Dedifferentiated amniotic fluid mesenchymal stem cell (primary cell): ENCODE measurements at regions not wholly inside any gene's neighbourhood (a gene's known extent, or its start where the extent isn't known, plus 50 kb on each side); places are given as distances from the start of the nearest gene placed in this dataset.
"Not testable (repeated sequence)": the region's sequence is repeated elsewhere in the genome, so short reads cannot be mapped to it uniquely, and the experiment has no call there.

Experiments used
- DNase-seq: peaks from one replicate; pipeline ENCODE4 v3.0.0-alpha.2; 2016; ENCODE audit errors: extremely low spot score

DNA sequence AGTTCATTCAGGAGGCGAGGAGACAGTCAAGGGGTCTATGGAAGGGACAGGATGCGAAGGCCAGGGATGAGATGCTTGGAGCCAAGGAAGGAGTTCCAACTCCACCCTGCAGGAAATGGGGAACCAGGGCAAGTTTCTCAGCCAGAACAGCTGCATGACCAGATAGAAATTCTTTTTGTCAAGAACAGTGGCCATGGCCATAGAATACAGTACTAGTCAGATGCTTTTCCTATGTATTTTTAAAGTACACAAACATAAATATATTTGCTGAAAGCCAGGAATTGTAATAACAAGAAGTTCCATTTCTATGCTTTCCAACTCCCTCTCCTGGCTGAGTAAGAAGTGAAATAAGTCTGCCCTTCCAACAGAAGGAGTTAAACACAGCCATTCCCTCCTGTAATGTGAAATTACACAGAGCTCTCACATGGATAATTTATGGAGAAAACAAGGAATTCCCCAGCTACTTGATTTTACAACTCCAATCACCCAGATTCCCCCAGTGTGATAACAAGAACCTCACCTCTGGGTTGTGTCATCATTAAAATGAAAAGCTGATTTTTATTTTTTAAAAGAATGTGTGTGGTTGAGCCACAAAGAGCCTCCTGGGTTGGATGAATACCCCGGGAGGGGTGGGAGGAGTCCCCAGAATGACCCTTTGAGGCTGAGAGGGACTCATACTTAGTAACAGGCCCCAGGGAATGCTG, 124.6 kb upstream of the ARHGEF3 start:
- no peak for DNase-seq

DNA sequence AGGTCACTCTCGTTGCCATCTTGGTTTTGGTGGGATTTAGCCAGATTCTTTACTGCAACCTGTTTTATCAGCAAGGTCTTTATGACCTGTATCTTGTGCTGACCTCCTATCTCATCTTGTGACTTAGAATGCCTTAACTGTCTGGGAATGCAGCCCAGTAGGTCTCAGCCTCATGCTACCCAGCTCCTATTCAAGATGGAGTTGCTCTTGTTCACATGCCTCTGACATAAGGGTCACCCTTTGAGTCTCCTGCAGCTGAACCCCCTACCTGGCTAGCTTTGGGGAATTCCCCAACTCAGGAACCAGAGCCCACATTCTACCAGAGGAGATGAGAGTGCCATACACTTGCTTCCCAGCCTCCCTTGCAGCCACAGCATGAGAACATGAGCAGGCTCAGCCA, 123.0 kb upstream of the ARHGEF3 start:
- not testable (repeated sequence) for DNase-seq

DNA sequence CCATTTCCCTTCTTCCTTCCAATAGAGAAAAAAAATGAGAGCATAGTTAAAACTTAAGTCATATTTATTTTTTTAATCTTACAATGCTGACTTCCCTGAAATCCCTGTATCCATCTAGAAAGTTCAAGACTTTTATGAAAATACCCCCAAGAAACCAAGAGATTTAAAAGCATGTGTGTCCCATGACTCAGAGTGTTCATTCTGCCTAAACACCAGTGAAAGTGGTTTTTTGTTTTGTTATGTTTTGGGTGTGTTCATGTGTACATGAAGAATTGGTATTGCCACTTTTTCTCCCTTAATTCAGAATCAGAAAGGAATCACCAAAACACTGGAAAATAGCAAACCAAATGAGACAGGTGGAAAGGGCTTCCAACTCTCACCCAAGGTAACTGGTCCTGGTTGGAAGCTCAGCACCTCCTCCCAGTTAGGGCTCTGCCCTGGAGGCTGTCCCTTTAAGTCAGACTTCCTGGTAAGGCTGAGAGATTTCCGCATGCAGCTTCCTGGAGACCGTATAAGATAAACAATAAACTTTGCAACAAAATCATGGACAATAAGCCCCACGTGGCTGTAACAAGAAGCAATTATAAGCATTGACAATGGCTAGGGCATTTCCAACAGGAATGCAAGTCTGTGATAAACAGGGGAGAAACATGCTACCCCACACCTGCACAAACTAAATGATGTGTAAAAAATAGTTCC, 121.9 kb upstream of the ARHGEF3 start:
- no peak for DNase-seq

DNA sequence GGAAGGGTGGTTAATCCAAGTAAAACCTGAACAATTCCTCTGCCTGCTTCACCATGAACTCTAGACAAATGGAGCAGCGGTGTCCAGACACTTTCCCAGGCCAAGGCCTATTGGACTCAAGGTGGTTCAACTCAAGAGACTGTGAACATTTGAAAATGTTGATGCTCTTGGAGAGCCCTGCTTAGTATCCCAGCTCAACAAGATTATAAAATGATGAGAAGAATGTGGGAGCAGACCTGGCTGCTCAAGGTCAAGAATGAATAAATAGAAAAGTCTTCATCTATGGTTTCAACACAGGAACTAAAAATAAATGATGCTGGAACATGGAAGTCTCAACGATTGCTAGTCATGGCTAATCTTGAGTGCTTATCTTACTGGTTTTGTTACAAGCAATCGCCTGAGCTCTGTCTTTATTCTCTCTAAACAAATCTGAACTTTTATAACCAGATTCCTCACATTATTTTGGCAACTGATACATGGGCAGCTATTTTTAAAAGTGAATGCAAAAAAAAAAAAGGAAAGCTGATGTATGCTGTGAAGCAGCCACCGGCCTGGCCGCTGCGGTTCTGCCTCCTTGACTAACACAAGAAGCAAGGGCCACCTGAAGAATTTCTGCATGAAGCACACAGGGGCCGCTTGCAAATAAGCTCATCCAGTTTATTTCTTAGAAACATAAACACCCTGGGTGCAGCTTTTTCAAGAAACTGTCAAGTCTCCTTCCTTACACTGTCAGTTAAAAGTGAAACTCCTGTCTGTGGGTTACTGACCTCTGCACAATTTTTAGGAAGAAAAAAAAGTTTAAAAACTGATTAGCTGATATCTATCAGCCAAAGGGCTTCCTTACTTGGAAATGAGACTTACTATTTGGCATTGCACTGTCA, 120.1 kb upstream of the ARHGEF3 start:
- no peak for DNase-seq

DNA sequence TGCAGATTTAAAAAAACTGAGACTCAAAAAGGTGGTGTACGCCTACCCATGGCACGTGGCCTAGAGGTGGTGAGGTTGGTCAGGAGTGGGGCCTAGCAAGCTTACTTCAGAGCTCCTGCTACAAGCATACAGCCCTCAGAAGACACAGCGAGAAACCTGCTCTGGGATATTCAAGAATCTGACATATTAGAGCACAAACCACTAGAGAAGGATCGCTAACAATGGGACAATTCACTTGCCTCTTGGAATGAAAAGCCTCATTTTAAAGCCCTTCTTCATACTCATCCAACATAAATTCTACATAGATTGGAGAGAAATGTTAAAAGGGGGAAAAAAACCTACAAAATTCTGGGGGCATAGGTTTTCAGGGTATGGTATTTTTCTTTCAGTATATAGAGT, 118.0 kb upstream of the ARHGEF3 start:
- DNase-seq, result no peak

DNA sequence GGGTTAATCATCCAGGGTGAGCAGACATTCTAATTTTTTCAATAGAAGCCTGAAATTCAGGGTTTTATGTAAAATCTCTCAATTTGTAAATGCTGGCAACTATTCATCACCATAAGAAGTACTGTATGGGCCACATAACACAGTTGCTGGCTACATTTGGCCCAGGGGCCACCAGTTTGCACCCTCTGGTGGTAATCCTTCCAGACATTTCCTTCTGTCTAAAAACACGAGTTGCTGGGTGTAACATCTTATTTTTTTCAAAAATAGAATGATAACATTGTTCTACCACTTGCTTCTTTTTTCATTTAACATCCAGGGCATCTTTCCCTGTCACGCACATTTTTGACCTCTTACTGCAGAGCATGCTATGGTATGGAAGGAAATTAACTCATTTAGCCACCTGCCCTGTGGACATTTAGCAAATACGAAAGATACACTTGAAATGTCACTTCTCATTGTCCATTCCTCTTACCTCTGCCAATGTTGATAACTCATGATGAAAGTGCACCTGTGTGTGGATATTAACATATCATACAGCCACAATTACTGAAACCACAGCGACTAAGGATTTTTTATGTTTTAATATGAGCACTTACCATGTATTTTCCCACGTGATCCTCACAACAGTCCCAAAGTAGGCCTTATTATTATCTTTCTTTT, 117.5 kb upstream of the ARHGEF3 start:
- no peak for DNase-seq

DNA sequence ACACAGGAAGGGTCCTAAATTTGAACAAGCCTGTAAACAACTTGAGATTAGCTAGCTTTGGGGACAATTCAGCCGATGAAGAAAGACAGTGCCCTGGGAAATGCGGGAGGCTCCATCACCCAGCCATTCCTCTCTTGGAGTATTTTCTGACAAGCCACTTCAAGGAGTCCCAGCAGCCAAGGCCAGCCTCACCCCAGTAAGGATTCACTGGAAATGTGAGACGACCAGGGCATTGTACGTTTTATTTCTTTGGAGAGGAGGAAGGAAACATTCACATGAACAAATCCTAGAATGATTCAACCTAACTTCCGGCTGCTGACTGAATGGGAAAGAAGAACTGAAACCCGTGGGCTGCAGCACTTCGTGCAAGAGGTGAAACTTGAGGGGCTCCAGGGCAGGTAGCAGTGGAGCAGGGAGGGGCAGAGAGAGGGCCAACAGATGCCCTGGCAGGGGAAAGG, 116.4 kb upstream of the ARHGEF3 start:
- DNase-seq, result no peak

DNA sequence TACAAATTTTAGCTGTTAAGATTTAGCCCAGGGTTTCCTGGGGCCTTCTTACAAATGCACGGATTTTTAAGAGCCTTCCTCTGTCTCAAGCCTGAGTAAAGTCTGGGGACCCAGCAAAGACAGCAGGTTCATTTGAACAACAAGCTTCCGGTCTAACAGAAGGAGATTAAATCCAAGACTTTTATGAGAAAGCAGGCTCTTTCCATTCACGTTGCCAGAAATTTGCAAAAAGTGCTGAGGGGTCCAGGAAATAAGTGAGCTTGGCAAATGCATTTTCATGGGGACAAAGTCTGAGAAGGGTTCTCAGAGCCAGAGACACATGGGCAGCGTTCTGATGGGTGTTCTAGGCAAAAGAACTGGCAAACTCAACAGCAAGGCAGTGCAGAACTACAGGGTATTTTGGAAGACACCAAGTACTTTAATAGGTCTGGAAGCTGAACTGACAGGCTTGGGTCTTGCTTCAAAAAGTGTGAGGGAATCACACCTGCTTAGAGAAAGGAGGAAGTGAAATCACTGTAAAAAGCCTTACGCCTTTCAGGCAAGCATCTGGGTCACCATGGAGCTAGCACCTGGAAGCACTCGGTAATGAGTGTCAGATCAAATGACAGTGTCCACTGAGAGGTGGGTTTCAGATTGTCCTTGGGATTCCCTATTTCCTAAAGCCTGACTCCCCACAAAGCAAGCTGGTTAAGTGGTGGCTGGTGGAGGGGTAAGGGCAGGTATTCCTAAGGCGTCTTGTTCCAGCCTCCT, 115.8 kb upstream of the ARHGEF3 start:
- no peak for DNase-seq

DNA sequence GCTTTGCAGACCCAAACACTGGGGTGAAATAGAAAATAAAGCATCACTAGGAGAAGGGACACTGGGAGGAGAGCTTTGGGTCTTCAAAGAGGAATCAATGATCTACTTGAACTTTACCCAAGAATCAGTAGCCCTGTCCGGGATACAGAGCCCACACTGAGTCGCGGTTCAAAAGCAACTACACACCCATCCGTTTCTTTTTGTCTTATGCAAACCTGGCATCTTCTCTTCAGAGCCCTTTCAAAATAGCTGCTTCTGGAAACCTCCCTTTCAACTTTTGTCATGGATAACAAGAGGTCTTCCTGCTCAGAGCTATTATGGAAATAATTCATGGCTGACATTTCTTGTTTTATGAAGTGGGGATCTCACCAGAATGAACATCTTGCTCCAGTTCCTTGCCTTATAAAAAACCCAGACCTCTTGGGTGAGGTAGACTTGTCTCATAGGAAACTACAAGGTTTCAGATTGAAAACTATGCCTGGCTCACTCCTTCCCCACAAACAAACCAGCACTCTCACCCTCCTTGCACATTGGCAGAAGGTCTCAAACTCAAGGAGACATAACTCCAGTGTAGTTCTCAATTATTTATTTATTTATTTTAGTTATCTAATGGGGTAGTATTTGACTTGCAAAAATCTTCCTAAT, 115.1 kb upstream of the ARHGEF3 start:
- no peak for DNase-seq

DNA sequence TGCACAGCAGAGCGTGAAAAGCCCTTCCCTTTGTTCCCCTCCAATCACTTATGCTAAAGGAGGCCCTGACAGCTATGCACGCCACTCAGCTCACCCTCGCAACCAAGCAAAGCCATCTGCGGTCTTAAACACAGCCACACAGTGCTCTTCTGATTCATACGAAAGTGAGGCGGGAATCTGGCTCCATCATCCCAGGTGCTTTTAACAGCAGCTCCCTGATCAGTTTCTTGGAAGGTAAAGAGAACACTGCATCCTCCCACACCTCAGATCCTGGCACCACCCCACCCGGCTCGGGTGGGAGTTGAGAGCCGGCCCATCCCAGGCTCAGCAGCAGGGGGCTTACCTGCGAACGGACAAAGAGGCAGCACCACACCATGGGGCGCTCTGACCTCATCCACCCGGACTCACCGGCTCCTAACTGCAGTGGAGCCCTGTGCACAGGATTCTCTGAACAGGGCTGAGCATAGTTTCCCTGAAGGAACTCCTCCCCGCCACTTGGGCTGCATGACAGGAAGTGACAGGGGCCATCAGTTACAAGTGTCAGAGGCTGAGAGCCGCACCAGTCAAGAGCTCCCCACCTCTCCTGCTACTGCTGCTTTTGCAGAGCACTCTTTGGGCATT, 114.3 kb upstream of the ARHGEF3 start:
- no peak for DNase-seq

DNA sequence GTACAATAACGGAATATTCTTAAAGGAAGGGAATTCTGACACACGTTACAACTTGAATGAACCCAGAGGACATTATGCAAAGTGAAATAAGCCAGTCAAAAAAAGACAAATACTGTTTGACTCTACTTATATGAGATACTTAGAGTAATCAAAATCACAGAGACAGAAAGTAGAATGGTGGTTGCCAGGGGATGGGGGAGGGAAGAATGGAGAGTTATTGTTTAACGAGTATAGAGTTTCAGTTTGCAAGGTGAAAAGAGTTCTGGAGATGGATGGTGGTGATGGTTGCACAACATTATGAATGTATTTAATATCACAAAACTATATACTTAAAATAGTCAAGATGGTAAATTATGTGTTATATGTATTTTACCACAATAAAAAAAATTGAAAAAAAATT, 112.9 kb upstream of the ARHGEF3 start:
- DNase-seq, result no peak

DNA sequence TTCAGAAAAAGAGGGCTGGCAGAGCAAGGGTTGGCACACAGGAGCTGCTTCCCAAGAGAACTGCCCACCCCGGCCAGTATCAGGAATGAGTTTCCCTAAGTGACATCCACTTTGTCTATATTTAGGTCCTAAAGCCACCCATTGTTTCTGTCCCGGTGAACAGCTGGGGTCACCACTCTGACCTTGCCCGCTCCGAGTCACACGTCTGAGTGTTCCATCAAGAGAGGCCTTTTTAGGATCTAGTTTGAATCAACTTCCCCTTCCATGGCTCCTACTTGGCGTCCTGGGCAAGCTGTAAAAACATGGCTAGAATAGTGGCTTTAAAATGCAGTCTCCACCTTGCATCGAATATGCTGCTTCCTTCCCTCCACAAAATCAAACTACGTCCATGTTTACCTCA, 109.6 kb upstream of the ARHGEF3 start:
- DNase-seq, result no peak

DNA sequence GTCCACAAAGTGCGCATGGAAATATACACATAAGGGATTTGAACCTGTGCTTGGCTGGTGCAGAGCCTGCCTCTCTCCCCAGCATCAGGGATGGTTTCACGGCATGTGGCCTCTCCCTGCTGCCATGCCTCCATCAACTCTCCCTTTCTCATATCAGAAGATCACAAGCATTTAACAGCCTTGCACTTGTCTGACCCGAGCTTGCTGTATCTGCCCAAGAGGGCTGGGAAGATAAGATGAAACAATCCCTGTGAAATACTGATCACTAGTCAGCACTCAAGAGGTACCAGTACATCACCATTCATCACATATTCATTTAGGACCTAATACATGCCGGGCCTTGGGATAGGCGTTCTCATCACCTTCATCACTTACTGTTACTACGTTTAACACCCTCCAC, 107.6 kb upstream of the ARHGEF3 start:
- DNase-seq, result no peak

DNA sequence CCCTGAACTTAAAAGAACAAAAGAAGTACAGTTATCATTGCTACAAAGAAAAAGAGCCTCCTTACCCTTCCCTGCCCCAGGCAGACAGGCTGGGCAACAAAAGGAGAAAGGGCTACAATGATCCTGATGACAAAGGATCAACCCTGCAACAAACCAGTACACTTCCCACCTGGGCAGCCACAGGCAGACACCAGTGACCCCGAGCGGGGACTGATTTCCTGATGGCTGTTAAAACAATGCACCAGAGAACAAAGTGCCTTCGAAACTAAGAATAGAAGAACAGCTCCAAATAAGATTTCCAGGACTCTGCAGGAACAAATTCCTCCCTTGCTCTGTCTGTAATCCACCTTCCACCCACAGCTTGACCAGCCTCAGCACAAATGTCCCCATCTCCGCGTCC, 106.3 kb upstream of the ARHGEF3 start:
- DNase-seq, result no peak

DNA sequence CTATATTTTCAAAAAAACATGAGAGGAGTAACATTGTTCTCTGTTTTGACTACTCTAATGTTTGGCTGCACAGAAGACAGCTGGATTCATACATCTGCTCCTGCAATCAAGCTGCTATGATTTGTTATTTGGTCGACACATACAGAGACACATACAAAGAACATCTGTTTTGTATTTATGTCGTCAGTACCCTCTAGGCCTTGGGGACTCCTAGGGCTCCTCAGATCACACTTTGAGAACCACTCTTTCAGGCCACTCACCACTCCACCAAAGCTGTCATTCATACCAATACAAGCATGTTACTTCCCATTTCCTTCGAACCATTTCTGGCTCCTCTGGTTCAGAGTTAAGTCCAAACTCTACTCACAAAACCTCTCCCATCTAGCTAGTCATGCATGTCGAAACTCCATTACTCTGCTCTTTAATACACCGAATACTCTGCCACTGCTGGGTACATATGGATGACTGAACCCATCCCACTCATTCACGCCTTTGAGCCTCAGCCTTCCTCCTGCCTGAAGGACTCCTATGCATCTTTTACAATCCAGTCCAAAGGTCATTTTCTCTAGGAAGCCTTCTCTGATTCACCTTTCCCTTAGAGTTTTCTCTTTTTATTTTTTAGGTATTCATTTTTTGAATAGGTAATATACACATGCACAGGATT, 102.9 kb upstream of the ARHGEF3 start:
- DNase-seq, result no peak

DNA sequence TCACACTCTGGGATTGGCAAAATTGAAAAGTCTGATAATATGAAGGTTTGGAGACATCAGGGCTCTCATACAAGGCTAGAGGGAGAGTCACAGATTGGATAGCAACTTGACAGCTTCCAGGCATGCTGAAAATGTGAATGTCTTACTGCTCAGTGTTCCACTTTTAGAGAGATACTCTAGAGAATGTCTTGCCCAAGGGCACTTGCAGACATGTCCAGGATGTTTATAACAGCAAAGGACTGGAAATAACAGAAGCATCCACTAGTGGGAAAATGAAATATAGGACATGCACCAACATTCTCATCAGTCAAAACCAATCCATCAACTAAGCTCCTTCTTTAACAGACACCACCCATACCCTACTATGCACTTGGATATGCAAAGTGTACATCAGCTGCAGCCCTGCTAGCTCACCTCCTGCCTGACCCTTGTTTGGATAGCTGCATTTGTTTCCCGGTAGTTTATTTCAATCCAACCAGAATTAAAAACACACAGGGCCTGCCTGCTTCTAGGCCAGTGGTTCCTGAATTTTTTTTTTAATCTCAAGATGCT, 101.6 kb upstream of the ARHGEF3 start:
- DNase-seq, result no peak

DNA sequence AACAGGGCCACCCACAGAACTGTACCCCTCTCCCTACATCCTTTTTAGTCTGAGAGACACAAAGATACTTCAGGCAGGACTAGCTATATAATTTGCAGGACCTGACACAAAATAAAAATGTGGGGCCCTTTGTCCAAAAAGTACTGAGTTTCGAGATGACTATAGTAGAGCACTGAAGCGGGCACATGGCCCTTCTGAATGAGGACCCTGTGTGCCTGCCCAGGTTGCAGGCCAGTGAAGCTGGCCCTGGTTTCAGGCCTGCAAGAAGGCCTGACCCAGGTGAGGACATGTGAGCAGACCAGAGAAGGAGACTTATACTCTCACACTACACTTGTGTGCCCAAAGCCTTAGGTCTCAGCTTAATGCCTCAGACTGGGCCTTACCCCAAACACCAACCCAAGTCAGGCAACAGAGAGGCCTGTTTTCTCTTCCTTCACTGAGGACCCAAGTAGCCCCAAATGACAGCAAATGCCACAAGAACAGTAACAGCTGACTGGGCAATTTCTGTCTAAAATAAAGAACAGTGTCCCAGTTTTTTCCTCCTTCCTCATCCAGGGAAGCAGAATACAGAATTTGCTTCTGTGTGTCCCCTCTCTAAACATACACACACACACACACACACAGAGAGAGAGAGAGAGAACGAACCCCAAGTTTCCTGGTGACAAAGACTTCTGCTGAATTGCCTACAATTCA, 100.9 kb upstream of the ARHGEF3 start:
- no peak for DNase-seq

DNA sequence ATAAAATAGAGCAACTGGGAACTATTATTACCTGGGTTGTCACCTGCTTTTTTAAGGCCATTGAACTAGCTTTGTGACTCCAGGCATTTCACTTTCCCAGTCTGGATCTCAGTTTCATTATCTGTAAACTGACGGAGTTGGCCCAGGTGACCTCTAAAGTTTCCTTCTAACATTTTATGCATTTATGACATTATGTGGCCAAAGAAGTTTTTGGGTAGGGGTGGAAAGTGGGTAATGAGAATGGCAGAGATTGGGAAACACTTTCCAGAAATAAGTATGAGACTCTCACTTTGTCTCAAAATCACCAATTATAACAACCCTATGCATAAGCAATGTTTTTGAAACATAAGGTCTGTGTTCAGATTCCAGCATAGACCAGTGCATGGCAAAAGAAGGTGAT, 99.1 kb upstream of the ARHGEF3 start:
- DNase-seq, result no peak

DNA sequence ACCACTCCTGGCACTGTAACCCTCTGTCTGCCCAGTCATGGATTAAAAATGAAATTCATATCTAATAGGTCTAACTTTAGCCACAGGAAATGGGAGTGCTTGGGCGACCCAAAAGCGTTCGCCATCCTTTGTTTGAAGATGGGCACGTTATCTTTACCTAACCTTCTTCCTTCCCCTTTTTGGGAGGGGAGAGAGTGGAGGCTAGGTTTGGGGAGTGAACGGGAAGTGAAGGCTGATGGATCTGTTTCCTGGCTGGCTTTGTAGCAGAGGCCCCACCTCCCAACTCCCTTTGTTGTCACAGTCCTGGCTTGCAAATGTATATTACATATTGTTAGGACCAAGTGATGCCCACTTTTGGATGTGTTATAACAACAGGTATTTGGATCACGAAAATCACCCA, 98.1 kb upstream of the ARHGEF3 start:
- no peak for DNase-seq
